ENCODE measurements at regions not wholly inside any gene's neighbourhood (a gene's known extent, or its start where the extent isn't known, plus 50 kb on each side); places are given as distances from the start of the nearest gene placed in this dataset.

DNA sequence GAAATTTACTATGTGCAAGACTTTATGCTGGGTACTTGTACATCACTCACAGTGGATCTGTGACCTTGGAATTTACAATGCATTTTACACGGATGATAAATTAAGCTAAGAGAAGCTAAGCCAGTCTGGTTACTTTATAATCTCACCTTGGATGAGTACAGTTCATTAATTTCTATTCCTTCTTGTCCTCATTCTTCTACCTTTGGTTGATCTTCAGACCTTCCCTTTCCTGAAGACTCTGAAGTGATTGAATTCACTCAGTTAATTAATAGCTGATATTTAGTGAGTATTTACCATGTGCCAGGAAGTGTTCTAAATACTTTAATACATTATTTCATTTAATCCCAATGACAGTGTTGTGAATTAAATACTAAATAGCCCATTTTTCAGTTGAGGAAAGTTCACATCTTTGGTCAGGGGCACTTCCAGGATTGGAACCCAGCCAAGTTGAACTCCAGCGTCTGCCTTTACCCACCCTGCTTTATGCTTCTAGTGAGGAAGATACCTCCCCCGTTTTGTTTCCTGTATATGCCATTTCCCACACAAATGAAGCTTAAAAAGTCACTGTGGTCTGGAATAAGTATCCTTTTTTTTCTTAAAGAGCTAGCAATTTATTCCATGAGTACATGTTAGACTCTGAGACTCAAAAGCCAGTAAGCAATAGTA, 146.6 kb downstream of the TLR5 start:
- TF ChIP-seq, protein P1, sequence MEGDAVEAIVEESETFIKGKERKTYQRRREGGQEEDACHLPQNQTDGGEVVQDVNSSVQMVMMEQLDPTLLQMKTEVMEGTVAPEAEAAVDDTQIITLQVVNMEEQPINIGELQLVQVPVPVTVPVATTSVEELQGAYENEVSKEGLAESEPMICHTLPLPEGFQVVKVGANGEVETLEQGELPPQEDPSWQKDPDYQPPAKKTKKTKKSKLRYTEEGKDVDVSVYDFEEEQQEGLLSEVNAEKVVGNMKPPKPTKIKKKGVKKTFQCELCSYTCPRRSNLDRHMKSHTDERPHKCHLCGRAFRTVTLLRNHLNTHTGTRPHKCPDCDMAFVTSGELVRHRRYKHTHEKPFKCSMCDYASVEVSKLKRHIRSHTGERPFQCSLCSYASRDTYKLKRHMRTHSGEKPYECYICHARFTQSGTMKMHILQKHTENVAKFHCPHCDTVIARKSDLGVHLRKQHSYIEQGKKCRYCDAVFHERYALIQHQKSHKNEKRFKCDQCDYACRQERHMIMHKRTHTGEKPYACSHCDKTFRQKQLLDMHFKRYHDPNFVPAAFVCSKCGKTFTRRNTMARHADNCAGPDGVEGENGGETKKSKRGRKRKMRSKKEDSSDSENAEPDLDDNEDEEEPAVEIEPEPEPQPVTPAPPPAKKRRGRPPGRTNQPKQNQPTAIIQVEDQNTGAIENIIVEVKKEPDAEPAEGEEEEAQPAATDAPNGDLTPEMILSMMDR (IDR thresholded peaks at IDR 0.05), result no peak
- TF ChIP-seq POLR2A (IDR thresholded peaks at IDR 0.05), result no peak

All from heart left ventricle (tissue), 13 donors.